ENCODE measurements at regions not wholly inside any gene's neighbourhood (a gene's known extent, or its start where the extent isn't known, plus 50 kb on each side); places are given as distances from the start of the nearest gene placed in this dataset.
"Not testable (repeated sequence)": the region's sequence is repeated elsewhere in the genome, so short reads cannot be mapped to it uniquely, and the experiment has no call there.

- not testable (repeated sequence) for DNase-seq (ENCODE audit: low read depth)
Observed at GRCh38 chr4:8972635-8973034, 101.0 kb upstream of the HMX1 start.

- not testable (repeated sequence) for DNase-seq (ENCODE audit: low read depth)
Observed at GRCh38 chr4:8965896-8966295, 94.3 kb upstream of the HMX1 start.

GRCh38 chr4:8964201-8964788, 92.7 kb upstream of the HMX1 start:
- DNase-seq (ENCODE audit: low read depth): not testable (repeated sequence)

GRCh38 chr4:8963533-8963932, 91.9 kb upstream of the HMX1 start:
- DNase-seq (ENCODE audit: low read depth): not testable (repeated sequence)

GRCh38 chr4:8961343-8961742, 89.7 kb upstream of the HMX1 start:
- DNase-seq (ENCODE audit: low read depth): peak; percentile 3

GRCh38 chr4:8959471-8959870, 87.8 kb upstream of the HMX1 start:
- DNase-seq (ENCODE audit: low read depth): not testable (repeated sequence)

GRCh38 chr4:8954001-8954400, 82.4 kb upstream of the HMX1 start:
- not testable (repeated sequence) for DNase-seq (ENCODE audit: low read depth)

GRCh38 chr4:8952791-8953190, 81.2 kb upstream of the HMX1 start:
- DNase-seq (ENCODE audit: low read depth): not testable (repeated sequence)

GRCh38 chr4:8952109-8952508, 80.5 kb upstream of the HMX1 start:
- DNase-seq (ENCODE audit: low read depth): not testable (repeated sequence)

GRCh38 chr4:8945506-8945905, 73.9 kb upstream of the HMX1 start:
- not testable (repeated sequence) for DNase-seq (ENCODE audit: low read depth)

GRCh38 chr4:8943367-8943766, 71.7 kb upstream of the HMX1 start:
- not testable (repeated sequence) for DNase-seq (ENCODE audit: low read depth)

GRCh38 chr4:8942088-8942487, 70.4 kb upstream of the HMX1 start:
- not testable (repeated sequence) for DNase-seq (ENCODE audit: low read depth)

- not testable (repeated sequence) for DNase-seq (ENCODE audit: low read depth)
Observed at GRCh38 chr4:8941492-8941805, 69.8 kb upstream of the HMX1 start.

- no peak for DNase-seq (ENCODE audit: low read depth)
Observed at GRCh38 chr4:8940792-8941491, 69.3 kb upstream of the HMX1 start.

- no peak for DNase-seq (ENCODE audit: low read depth)
Observed at GRCh38 chr4:8939840-8940742, 68.5 kb upstream of the HMX1 start.

- DNase-seq (ENCODE audit: low read depth): no peak
Observed at GRCh38 chr4:8939160-8939839, 67.7 kb upstream of the HMX1 start.

- no peak for DNase-seq (ENCODE audit: low read depth)
Observed at GRCh38 chr4:8938623-8939022, 67.0 kb upstream of the HMX1 start.

GRCh38 chr4:8938137-8938536, 66.5 kb upstream of the HMX1 start:
- DNase-seq (ENCODE audit: low read depth): no peak

- DNase-seq (ENCODE audit: low read depth): no peak
Observed at GRCh38 chr4:8932884-8933283, 61.2 kb upstream of the HMX1 start.

- DNase-seq (ENCODE audit: low read depth): no peak
Observed at GRCh38 chr4:8928074-8928473, 56.4 kb upstream of the HMX1 start.

GRCh38 chr4:8922481-8922880, 50.8 kb upstream of the HMX1 start:
- no peak for DNase-seq (ENCODE audit: low read depth)

GRCh38 chr4:8921465-8921864, 49.8 kb upstream of the HMX1 start:
- DNase-seq (ENCODE audit: low read depth): no peak

Data from activated T-cell treated with anti-CD3 and anti-CD28 coated beads for 1 hour (primary cell).